OCI-LY1 (cell line): ENCODE measurements at regions not wholly inside any gene's neighbourhood (a gene's known extent, or its start where the extent isn't known, plus 50 kb on each side); places are given as distances from the start of the nearest gene placed in this dataset.

Experiments used
- CTCF ChIP-seq: fragments of 200-600 bp; sonication (generic), shearing (Covaris generic); IDR thresholded peaks from 2 replicates; pipeline ENCODE4 v1.5.1; 2017; ENCODE audit warnings: mild to moderate bottlenecking, antibody characterized with exemption, low read length, moderate library complexity, mixed read lengths
- EZH2 ChIP-seq: fragments of 200-600 bp; sonication (generic), shearing (Covaris generic); IDR thresholded peaks from 2 replicates; pipeline ENCODE4 v1.8.0; 2017; ENCODE audit warnings: borderline replicate concordance, mixed run types, mild to moderate bottlenecking, antibody characterized with exemption, low read length, moderate library complexity, mixed read lengths

- TF ChIP-seq CTCF (no peak), EZH2 (no peak)
These were observed 104.8 kb upstream of the CHRNA7 start for GRCh38 chr15:31925541-31925940.
